ENCODE measurements at regions not wholly inside any gene's neighbourhood (a gene's known extent, or its start where the extent isn't known, plus 50 kb on each side); places are given as distances from the start of the nearest gene placed in this dataset.

DNA sequence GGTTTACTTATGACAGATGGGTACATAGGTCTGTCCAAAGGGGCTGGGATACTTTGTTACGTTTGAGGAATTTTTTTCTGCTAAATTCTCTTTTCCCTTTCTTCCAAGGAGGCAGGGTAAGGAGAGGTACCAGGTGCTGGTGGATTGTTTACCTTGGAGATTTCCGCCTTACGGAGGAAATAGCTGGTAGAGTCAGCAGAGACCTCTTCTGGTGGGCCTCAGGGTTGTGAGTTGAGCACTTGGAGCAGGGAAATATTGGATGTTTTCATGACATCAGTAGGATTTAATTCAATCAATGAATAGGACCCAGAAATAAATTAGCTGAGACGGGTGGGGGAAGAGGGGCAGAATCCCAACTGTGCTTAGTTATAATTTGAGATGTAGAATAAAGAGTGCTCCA lies 60.0 kb upstream of the TAF11L2 start:
- Histone ChIP-seq H3K4me1 (peaks cover 17% of the 10 kb centered on the region), H3K4me3 (ENCODE audit: low read depth, low read length) (no peak overlapping the region), H3K27ac (no peak overlapping the region), H3K4me2 (ENCODE audit: low read length) (no peak overlapping the region), H3K79me2 (no peaks in the 10 kb centered on the region), H3K36me3 (ENCODE audit: control insufficient read depth, insufficient read depth, low read length) (no peaks in the 10 kb centered on the region), H3K27me3 (ENCODE audit: control insufficient read depth, insufficient read depth, low read length) (no peaks in the 10 kb centered on the region), H2AFZ (no peak overlapping the region), H3K9ac (no peak overlapping the region), H3K9me3 (ENCODE audit: control insufficient read depth, low read length) (no peaks in the 10 kb centered on the region)
- TF ChIP-seq, protein P1, sequence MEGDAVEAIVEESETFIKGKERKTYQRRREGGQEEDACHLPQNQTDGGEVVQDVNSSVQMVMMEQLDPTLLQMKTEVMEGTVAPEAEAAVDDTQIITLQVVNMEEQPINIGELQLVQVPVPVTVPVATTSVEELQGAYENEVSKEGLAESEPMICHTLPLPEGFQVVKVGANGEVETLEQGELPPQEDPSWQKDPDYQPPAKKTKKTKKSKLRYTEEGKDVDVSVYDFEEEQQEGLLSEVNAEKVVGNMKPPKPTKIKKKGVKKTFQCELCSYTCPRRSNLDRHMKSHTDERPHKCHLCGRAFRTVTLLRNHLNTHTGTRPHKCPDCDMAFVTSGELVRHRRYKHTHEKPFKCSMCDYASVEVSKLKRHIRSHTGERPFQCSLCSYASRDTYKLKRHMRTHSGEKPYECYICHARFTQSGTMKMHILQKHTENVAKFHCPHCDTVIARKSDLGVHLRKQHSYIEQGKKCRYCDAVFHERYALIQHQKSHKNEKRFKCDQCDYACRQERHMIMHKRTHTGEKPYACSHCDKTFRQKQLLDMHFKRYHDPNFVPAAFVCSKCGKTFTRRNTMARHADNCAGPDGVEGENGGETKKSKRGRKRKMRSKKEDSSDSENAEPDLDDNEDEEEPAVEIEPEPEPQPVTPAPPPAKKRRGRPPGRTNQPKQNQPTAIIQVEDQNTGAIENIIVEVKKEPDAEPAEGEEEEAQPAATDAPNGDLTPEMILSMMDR (IDR thresholded peaks at IDR 0.05), result no peak

DNA sequence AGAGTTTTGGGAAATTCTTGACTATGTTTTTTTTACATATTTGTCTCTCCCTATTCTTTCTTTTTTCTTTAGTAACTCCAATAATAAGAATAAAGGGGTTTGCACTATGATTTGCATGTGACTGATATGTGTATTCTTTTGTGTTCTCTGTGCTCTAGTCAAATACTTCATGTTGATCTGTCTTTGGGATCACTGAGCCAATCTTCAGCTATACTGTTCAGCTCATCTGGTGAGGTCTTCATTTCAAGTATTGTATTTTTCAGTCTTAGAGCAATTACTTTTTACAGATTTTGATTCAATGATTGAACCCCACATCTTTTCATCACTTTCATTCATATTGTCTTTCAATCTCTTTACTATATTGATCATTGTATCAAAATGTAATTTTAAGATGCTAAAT lies 58.1 kb upstream of the TAF11L2 start:
- H3K27ac ChIP-seq, result no peak overlapping the region
- H3K27me3 ChIP-seq (ENCODE audit: control insufficient read depth, insufficient read depth, low read length), result no peaks in the 10 kb centered on the region
- TF ChIP-seq, protein P1 (IDR thresholded peaks at IDR 0.05), result no peak

DNA sequence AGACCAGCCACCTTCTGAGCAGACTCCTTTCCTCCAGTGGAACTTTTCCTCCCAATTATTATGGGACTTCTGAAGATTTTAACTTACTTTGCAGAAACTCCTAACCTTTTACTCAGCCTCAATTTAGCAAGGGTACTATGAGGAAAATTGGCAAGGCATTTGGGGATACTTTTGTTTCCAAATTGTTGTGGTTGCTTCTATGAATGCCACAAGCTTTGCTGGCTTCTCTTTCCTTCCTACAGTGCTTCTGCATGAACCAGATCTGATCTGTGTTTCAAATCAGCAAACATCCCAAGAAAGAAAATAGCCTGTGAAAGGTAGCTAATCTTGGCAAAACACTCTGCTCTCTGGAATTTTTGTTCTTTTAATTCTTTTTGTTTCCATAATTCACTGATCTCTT lies 57.3 kb upstream of the TAF11L2 start:
- H3K4me2 ChIP-seq (ENCODE audit: low read length), result no peak overlapping the region
- H3K9ac ChIP-seq, result no peak overlapping the region
- no peaks in the 10 kb centered on the region for H3K36me3 ChIP-seq (ENCODE audit: control insufficient read depth, insufficient read depth, low read length)
- no peak overlapping the region for H3K4me3 ChIP-seq (ENCODE audit: low read depth, low read length)
- H3K27ac ChIP-seq, result no peak overlapping the region
- H3K79me2 ChIP-seq, result no peaks in the 10 kb centered on the region
- H3K27me3 ChIP-seq (ENCODE audit: control insufficient read depth, insufficient read depth, low read length), result no peaks in the 10 kb centered on the region
- H3K9me3 ChIP-seq (ENCODE audit: control insufficient read depth, low read length), result no peaks in the 10 kb centered on the region
- TF ChIP-seq, protein P1 (IDR thresholded peaks at IDR 0.05), result no peak
- no peak overlapping the region for H2AFZ ChIP-seq
- H3K4me1 ChIP-seq, result peaks cover 3% of the 10 kb centered on the region

More for the DNA sequence above, 58.1 kb upstream of the TAF11L2 start:
- no peak overlapping the region for H3K4me3 ChIP-seq (ENCODE audit: low read depth, low read length)
- no peaks in the 10 kb centered on the region for H3K9me3 ChIP-seq (ENCODE audit: control insufficient read depth, low read length)
- no peaks in the 10 kb centered on the region for H3K79me2 ChIP-seq
- H2AFZ ChIP-seq, result no peak overlapping the region
- H3K36me3 ChIP-seq (ENCODE audit: control insufficient read depth, insufficient read depth, low read length), result no peaks in the 10 kb centered on the region
- H3K9ac ChIP-seq, result no peak overlapping the region
- no peak overlapping the region for H3K4me2 ChIP-seq (ENCODE audit: low read length)
- H3K4me1 ChIP-seq, result peaks cover 3% of the 10 kb centered on the region

DNA sequence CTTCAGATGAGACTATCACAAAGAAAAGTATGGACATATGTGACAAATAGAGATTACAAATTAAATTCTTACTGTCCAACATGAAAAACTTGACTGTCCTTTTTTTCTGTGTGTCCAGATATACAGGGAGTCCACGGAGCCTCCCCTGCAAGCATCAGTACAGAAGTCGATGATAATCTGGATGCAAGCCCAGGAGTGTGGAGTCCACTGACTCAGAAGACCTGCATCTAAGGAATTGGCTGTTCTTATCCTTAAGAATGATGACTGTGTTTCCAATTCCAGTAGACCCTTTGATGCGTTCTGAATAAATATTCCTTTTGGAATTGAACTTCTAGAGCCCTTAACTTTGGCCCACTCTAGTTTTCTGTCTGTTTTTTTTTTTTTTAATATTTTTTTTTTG lies 56.7 kb upstream of the TAF11L2 start:
- Histone ChIP-seq H3K9me3 (ENCODE audit: control insufficient read depth, low read length) (no peaks in the 10 kb centered on the region), H3K4me3 (ENCODE audit: low read depth, low read length) (no peak overlapping the region), H3K27me3 (ENCODE audit: control insufficient read depth, insufficient read depth, low read length) (no peaks in the 10 kb centered on the region), H3K79me2 (no peaks in the 10 kb centered on the region), H3K4me2 (ENCODE audit: low read length) (no peak overlapping the region), H2AFZ (no peak overlapping the region), H3K36me3 (ENCODE audit: control insufficient read depth, insufficient read depth, low read length) (no peaks in the 10 kb centered on the region), H3K27ac (no peak overlapping the region), H3K4me1 (peaks cover 3% of the 10 kb centered on the region), H3K9ac (no peak overlapping the region)
- TF ChIP-seq, protein P1 (IDR thresholded peaks at IDR 0.05), result no peak

DNA sequence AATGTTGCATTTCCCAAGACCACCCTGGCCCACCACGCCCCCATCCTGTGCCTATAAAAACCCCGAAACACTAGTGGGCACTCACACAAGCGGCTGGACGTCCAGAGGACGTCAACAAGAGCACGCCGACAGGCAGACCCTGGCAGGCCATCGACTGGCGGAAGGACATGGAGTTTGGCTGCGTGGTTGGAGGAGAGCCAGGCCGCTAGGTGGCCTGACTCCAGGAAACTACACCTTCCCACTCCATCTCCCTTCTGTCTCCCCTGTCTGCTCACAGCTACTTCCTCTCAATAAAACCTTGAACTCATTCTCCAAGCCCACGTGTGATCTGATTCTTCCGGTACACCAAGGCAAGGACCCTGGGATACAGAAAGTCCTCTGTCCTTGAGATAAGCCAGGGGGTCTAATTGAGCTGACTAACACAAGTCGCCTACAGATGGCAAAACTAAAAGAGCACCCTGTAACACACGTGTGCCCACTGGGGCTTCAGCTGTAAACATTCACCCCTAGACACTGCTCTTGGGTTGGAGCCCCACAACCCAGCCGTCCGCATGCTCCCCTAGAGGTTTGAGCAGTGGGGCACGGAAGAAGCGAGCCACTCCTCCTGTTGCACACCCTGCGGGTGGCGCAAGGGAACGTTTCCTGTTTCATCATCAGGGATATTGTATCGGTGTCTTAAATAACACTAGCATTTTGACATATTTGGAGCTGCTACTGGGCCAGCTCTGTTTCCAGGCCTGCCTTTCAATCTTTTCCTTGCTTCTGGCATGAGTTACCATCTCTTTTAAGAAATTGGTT lies 54.5 kb upstream of the TAF11L2 start:
- Histone ChIP-seq H2AFZ (no peak overlapping the region), H3K36me3 (ENCODE audit: control insufficient read depth, insufficient read depth, low read length) (no peaks in the 10 kb centered on the region), H3K9ac (no peak overlapping the region), H3K79me2 (no peaks in the 10 kb centered on the region), H3K27me3 (ENCODE audit: control insufficient read depth, insufficient read depth, low read length) (no peaks in the 10 kb centered on the region), H3K4me3 (ENCODE audit: low read depth, low read length) (no peak overlapping the region), H3K4me1 (no peaks in the 10 kb centered on the region), H3K4me2 (ENCODE audit: low read length) (no peak overlapping the region), H3K27ac (no peak overlapping the region), H3K9me3 (ENCODE audit: control insufficient read depth, low read length) (no peaks in the 10 kb centered on the region)
- TF ChIP-seq, protein P1 (IDR thresholded peaks at IDR 0.05), result no peak
